ENCODE measurements at regions not wholly inside any gene's neighbourhood (a gene's known extent, or its start where the extent isn't known, plus 50 kb on each side); places are given as distances from the start of the nearest gene placed in this dataset.

DNA sequence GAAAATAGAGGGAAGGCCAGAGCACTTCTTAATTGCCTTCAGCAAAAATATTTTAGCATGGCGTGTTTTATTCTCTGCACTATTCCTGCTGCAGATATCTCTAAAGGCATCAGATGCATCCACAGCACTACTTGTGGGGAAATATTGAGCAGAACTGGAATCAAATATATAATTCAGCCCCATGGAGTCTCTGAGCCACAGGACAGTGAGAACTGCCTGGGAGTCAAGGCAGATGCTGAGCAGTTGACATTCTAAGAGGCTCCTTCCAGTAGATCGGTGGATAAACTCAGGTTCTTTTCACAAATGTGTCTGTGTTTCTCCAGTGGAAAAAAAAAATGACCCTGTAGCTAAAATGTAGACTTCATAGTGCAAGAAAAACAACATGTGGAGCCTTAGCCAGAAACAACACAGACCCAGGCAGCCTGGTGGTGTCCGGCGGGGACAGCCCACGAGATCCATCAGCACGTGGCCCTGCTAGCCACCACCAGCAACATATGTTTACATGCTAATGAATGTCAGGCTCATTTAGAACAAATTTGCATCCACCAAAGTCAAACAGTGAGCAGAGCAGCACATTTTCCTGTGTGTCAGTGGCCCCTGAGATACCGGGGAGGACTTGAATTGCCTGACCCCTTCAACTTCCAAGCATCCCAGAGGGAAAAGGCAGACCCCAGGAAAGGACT lies 123.3 kb upstream of the PFKP start:
- Histone ChIP-seq H3K14ac (replicated peaks; ENCODE audit: low read depth, low read length) (no peak overlapping the region), H3K36me3 (ENCODE audit: control insufficient read depth, insufficient read depth, low read length) (no peaks in the 10 kb centered on the region), H4K5ac (ENCODE audit: low read depth, low read length) (no peak overlapping the region), H3K9ac (ENCODE audit: low read depth, low read length) (no peak overlapping the region), H2AFZ (replicated peaks; ENCODE audit: low read length, poor library complexity) (no peak overlapping the region), H3K4me2 (ENCODE audit: low read depth, low read length) (no peak overlapping the region), H3K4ac (ENCODE audit: low read depth, low read length) (no peak overlapping the region), H2BK20ac (ENCODE audit: low read depth, low read length) (no peak overlapping the region), H3K27ac (ENCODE audit: insufficient read depth, low read length) (no peak overlapping the region), H2BK120ac (ENCODE audit: low read depth, low read length) (no peak overlapping the region), H3K27me3 (ENCODE audit: control insufficient read depth, insufficient read depth, low read length) (peaks cover 16% of the 10 kb centered on the region), H3K4me3 (ENCODE audit: insufficient read depth, low read depth, low read length) (no peak overlapping the region), H3K18ac (ENCODE audit: low read depth, low read length) (no peak overlapping the region), H3K56ac (ENCODE audit: extremely low read depth, insufficient read depth, low read length) (no peak overlapping the region), H3K4me1 (ENCODE audit: control insufficient read depth, insufficient read depth, low read length) (no peaks in the 10 kb centered on the region), H4K20me1 (ENCODE audit: insufficient read depth, low read length) (no peaks in the 10 kb centered on the region), H3K9me3 (ENCODE audit: control insufficient read depth, insufficient read depth, low read length) (no peaks in the 10 kb centered on the region), H2BK15ac (ENCODE audit: low read depth, low read length) (no peak overlapping the region), H4K91ac (ENCODE audit: insufficient read depth, low read depth, low read length) (no peak overlapping the region), H3K79me1 (ENCODE audit: low read depth in 1 of 2, low read length in 2 of 2) (no peaks in the 10 kb centered on the region), H3K9me1 (ENCODE audit: insufficient read depth, low read length) (no peaks in the 10 kb centered on the region), H2BK5ac (ENCODE audit: low read depth, low read length, poor library complexity, severe bottlenecking) (no peak overlapping the region), H4K8ac (ENCODE audit: low read depth in 2 of 2, low read length in 2 of 2) (no peak overlapping the region), H2AK5ac (ENCODE audit: low read depth, low read length) (no peak overlapping the region), H3K23ac (ENCODE audit: low read depth, low read length) (no peak overlapping the region), H2AK9ac (replicated peaks; ENCODE audit: low read depth, low read length, poor library complexity) (no peak overlapping the region)
- dilution Hi-C loops (cut with HindIII; ENCODE audit: low sequenced_read_pairs, unreplicated experiment) = loop anchor here (25.0 kb wide), 1 partner anchor 93 kb away; no protein-coding TSS in a partner anchor
- in situ Hi-C loops (cut with MboI; ENCODE audit: low sequenced_read_pairs) = no loop called here
- DNase-seq = no peak
- ChIA-PET CTCF (interaction anchor here (0.6 kb wide), 1 partner anchor 129 kb away, joined by 3 read pairs; no protein-coding TSS in a partner anchor), POLR2A (ENCODE audit: unreplicated experiment) (interaction anchor here (0.6 kb wide), 1 partner anchor 1492 kb away, joined by 3 read pairs; no protein-coding TSS in a partner anchor)
- intact Hi-C loops (cut with micrococcal nuclease) = no loop called here
- BruUV-seq (replicated peaks) = no TSS peak
- TF ChIP-seq POLR2A (IDR thresholded peaks at IDR 0.05; ENCODE audit: low read depth, low read length) = no peak
- no peak for TF ChIP-seq USF2 (IDR thresholded peaks at IDR 0.05; ENCODE audit: low read depth, low read length)
- TF ChIP-seq MAZ (IDR thresholded peaks at IDR 0.05; ENCODE audit: borderline replicate concordance, low read depth, low read length) = no peak
- no peak for TF ChIP-seq RFX5 (IDR thresholded peaks at IDR 0.05; ENCODE audit: low read depth, low read length)
- TF ChIP-seq FOS (IDR thresholded peaks at IDR 0.05; ENCODE audit: low read depth, low read length) = no peak
- no peak for ATAC-seq (ENCODE audit: low read depth)
- WGBS, 2 experiments (ENCODE audit: extremely low coverage in 2 of 2, insufficient read length in 1 of 2) = 29% methylated on average over 2 of the region's 7 CpGs; no CpG with 5 or more reads in 1 of the 2 experiments
